Ramos (cell line): ENCODE measurements at regions not wholly inside any gene's neighbourhood (a gene's known extent, or its start where the extent isn't known, plus 50 kb on each side); places are given as distances from the start of the nearest gene placed in this dataset.

Source experiments
- in situ Hi-C: fragments of 300-500 bp; cut with MboI; formaldehyde crosslinking; loops from one replicate; pipeline ENCODE4 v1.14.3; 2022; ENCODE audit warnings: low sequenced_read_pairs; ENCODE audit not compliant: unreplicated experiment

DNA sequence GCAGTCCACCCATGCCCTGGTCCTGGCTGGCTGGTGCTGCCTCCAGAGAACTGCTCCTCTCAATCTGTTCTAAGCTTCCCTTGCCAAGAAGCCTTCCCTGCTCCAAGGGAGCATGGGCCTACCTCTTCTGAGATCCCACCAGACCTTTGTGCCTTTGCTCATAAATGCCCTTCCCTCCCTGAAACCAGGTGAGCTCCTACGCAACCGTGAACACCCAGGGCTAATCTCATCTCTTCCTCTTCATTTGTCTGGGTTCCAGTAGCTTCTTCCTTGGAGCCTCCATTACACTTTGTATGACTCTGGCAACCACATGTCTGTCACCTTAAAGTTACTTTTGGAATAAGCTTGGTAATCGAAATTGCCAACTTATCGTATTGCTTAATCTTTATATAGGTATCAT is 270.6 kb downstream of the PBX3 start:
- in situ Hi-C loops = no loop called here

- in situ Hi-C loops = no loop called here
Measured at GRCh38 chr9:126020836-126021235, 273.7 kb downstream of the PBX3 start.

- in situ Hi-C loops = no loop called here
Measured at GRCh38 chr9:126023962-126024361, 276.8 kb downstream of the PBX3 start.

GRCh38 chr9:126024581-126025230 is 277.5 kb downstream of the PBX3 start:
- in situ Hi-C loops = no loop called here

GRCh38 chr9:126025991-126026390 is 278.8 kb downstream of the PBX3 start:
- in situ Hi-C loops = no loop called here

DNA sequence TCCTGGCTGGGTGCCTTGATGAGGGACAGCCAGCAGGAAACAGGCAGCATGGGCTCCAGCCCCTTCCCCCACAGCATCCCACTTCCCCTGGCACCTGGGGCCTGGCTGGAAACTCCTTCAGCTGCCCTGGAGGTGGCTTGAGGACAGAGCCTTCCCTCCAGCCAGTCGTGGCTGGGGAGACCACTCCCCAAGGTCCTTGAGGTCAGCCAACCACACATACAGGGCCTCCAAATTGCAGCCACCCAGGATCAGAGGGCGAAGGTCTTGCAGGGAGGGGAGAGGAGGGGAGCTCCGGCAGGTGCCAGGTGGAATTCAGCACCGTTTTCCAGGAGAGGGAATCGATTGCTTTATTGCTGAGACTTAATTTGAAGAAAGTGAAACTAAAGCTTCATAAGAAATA is 280.4 kb downstream of the PBX3 start:
- in situ Hi-C loops = no loop called here

GRCh38 chr9:126028746-126029145 is 281.6 kb downstream of the PBX3 start:
- in situ Hi-C loops = no loop called here

DNA sequence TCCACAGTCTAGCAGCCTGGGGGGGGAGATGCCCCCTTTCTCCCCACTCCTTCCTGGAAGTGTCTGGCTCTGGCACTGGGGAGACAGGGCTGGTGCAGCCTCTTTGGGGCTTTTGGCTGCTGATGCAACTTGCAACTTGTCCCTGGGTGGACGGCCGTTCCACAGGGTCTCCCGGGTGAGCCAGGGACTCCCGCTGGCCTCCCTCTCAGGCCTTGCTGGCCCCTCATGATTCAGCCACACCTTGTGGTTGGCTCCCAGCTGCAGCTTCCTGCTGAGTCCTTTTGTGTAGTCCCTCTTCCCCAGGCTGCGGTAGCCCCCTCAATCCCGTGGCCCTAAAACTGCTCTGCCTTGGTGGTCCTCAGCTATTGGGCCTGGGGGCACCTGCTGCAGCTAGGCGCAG is 283.5 kb downstream of the PBX3 start:
- in situ Hi-C loops = no loop called here

- in situ Hi-C loops = no loop called here
Measured at GRCh38 chr9:126031116-126031515, 283.9 kb downstream of the PBX3 start.

DNA sequence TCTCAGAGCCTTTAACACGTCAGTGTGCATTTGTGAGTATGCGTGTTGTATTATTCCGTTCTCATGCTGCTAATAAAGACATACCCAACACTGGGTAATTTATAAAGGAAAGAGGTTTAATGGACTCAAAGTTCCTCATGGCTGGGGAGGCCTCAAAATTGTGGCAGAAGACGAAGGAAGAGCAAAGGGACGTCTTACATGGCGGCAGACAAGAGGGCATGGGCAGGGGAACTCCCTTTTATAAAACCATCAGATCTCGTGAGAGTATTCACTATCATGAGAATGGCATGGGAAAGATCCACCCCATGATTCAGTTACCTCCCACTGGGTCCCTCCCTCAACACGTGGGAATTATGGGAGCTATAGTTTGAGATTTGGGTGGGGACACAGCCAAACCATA is 285.0 kb downstream of the PBX3 start:
- in situ Hi-C loops = no loop called here

- in situ Hi-C loops = no loop called here
Measured at GRCh38 chr9:126033318-126033717, 286.1 kb downstream of the PBX3 start.

GRCh38 chr9:126033956-126034355 is 286.8 kb downstream of the PBX3 start:
- in situ Hi-C loops = no loop called here

GRCh38 chr9:126036881-126037291 is 289.7 kb downstream of the PBX3 start:
- in situ Hi-C loops = no loop called here

DNA sequence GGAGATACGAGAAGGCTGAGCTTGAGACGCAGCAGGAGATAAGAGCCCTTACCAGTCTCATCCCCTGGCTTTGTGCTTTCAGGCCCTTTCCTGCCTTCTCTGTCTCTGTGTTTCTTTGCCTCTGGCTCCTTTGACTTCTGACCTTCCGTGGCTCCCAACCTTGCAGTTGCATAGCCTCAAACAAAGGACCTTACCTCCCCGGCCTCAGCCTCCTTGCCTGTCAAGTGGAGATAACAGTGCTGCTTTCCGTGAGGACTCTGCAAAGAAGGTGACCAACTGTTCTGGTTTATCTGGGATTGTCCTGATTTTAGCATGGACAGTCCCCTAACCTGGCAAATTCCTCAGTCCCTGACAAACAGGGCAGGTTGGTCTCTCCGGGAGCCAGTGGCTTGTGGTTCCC is 287.8 kb upstream of the MVB12B start:
- in situ Hi-C loops = no loop called here

GRCh38 chr9:126043681-126044080 is 282.9 kb upstream of the MVB12B start:
- in situ Hi-C loops = no loop called here

GRCh38 chr9:126049088-126049487 is 277.5 kb upstream of the MVB12B start:
- in situ Hi-C loops = no loop called here

- in situ Hi-C loops = no loop called here
Measured at GRCh38 chr9:126049896-126050604, 276.6 kb upstream of the MVB12B start.

DNA sequence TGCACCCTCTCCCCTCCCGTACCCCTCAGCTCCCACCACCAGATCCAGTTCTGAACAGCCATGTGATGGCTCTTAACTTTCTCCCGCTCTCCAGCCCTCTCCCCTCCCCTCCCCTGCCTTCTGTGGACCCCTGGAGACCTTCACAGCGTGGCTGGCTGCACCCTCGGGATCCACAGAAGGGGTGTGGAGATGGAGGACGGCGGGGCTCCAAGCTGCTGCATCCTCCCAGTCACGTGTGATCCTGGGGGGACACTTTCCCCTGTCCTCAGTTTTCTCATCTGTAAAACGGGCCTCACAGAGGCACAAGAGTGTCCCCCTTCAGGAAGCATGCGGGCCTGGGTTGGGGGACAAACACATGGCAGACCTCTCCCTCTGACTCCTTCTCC is 276.0 kb upstream of the MVB12B start:
- in situ Hi-C loops = no loop called here

DNA sequence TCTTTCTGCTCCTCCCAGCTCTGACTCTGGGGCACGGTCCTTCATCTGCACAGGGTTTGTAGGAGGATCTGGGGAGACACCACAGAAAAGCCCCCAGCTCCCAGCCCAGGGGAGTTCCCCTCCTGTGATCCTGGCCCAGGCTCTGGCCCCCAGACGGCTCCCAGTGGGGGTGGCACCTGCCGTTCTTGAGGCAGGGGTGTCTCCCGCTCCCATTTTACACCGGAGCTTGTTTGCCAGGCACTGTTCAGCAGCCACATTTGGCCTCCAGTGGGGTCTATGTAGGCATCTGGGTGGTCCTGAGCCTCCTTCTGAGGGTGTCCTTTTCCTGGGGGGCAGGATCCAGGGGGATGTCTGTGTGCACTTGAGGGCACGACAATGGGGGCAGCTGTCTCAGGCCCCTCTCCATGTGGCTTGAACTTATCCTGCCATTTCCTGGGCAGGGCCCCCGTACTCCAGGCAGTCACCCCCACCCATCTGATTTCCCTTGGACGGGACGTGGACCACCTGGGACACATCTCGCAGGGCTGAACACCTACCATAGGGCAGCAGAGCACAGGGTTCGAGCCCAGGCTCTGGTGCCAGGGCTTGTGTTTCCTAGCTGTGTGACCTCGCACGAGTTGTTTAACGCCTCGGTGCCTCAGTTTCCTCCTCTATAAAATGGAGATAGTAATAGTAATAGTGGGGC is 275.0 kb upstream of the MVB12B start:
- in situ Hi-C loops = no loop called here

DNA sequence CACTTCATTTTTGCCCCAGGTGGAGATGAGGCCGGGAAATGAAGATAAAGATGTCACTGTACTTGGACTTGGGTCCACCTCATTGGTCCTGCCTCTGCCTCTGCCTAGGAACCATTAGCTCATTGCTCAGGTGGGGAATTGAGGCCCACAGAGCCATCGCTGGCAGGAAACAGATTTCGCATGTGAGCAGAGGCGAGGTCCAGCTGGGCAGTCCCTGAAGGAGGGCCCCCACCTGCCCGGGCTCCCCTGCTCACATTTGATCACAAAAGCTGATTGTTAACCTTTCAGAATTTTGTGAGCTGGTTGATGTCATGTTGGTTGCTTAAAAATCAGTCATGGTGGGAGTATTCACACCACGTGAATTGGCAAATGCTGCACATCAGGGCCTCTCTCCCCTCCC is 273.8 kb upstream of the MVB12B start:
- in situ Hi-C loops = no loop called here

DNA sequence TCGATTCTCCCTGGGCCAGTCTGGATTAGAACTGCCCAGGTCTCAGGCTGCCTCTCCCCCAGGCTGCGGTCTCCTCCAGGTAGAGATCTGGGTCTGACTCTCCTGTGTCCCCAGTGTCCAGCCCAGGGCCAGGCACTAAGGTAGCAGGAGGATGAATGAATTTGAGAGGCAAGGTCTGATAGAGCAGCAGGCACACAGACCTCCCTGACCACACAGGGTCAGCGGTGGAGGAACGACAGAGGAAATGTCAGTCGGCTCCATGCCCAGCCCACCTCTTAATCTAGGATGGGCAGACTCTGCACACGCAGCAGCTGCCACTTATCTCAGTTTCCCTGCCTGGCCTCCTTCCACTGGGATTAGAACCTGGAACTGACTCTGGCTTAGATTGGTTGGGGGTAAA is 272.7 kb upstream of the MVB12B start:
- in situ Hi-C loops = no loop called here
